GM18868 (cell line): ENCODE measurements at regions not wholly inside any gene's neighbourhood (a gene's known extent, or its start where the extent isn't known, plus 50 kb on each side); places are given as distances from the start of the nearest gene placed in this dataset.
"Not testable (repeated sequence)": the region's sequence is repeated elsewhere in the genome, so short reads cannot be mapped to it uniquely, and the experiment has no call there.

Source experiments
- ATAC-seq: cut with Tn5 transposase; IDR thresholded peaks from one replicate; pipeline ENCODE4 v1.9.1; 2021; ENCODE audit warnings: mild to moderate bottlenecking, moderate library complexity; ENCODE audit not compliant: unreplicated experiment

DNA sequence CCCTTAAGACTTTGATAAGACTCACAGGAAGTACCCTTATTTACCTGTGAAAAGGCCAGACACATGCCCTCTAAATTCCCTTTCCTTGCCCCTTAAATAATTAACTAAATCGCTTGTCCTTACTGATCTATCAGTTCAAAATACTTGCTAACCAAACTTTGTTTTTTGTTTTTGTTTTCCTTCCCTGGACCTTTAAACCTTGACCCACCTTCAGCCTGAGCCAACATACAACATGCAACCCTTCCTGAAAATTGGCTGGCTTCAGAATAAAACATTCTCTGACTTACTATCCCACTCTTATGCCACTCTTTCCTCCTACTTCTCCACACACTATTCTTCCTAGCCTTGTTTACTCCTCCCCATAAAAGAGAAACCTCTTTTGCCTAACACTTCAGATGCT is 448.1 kb upstream of the TRAM1L1 start:
- ATAC-seq, result no peak

DNA sequence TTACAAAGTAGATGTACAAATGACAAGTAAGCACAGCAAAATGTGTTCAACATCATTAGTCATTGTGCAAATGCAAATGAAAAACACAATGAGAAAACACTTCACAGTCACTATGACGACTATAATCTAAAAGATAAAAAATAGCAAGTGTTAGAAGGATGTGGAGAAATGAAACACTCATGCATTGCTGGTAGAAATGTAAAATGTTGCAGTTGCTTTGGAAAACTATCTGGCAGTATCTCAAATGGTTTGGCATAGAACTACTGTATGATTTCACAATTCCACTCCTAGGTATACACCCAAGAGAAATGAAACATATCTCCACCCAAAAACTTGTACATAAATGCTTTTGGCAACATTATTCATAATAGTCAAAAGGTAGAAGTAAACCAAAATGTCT is 459.7 kb upstream of the TRAM1L1 start:
- no peak for ATAC-seq

DNA sequence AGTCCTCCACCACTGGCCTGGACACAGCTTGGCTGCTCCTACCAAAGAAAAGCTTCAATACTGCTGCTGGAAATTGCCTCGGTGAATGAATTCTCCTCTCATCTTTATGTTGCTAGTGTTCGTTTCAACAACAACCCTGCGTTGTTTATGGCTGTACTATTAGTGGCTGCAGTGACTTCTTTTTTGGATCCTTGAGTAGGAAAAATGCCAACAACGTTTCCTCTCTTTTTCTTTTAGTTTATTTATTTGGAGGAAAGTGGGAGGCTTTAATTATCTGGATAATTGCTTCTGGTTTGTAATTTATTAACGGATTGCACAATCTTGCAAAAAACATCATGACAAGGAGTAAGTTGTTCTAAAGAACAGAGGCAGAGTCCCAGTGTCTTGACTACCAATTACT is 464.1 kb upstream of the TRAM1L1 start:
- ATAC-seq, result no peak

DNA sequence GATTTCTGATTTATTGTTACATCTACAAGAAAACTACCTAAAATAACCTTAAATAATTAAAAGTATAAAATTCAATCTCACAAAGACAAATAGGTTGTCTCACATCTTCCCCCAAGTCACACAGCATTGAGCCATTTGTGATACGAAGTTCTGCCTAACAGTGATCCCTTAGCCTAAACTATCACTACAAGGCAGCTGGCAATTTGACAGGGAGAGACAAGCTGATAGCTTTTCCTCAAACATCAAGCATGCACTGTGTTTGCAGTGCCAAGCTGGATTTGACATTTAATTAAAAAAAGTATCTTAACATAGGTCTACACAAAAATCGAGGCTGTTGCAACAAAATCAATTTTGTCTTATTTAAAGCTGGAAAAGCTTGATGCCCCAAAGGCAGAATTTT is 464.7 kb upstream of the TRAM1L1 start:
- ATAC-seq, result no peak

DNA sequence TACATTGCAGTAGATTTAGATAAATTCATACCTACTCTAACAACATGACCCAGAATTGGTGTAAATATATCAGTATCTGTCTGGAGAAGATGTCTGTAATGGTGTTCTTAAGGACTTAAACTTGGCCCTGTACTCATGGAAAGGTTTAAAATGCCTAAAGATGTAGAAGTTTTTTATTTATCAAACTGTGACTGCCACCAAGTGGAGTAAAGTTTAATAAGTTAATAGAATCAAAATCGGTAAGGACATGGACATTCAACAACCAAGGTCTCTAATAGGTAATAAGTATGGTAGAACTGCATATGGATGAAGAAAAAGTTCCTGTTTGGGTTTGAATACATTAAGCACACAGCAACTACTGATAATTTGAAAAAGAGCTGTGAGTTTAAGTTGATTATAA is 474.0 kb upstream of the NDST3 start:
- peak; percentile 56 for ATAC-seq

DNA sequence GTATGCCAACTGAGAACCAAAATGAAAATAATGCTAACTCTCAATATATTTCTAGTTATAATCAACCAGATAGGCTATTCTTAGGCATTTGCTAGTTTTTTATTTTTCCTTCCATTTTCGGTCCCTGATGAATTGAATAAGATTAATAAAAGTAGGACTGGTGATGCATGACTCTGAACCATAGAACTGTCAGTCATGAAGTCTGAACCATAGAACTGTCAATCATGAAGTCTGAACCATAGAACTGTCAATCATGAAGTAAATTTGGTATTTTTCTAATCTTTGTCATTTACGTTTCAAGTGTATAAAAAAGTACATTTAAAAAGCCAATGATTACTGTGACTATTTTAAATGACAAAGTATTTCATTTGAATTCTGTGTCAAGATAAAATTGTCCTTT is 460.2 kb upstream of the NDST3 start:
- no peak for ATAC-seq

DNA sequence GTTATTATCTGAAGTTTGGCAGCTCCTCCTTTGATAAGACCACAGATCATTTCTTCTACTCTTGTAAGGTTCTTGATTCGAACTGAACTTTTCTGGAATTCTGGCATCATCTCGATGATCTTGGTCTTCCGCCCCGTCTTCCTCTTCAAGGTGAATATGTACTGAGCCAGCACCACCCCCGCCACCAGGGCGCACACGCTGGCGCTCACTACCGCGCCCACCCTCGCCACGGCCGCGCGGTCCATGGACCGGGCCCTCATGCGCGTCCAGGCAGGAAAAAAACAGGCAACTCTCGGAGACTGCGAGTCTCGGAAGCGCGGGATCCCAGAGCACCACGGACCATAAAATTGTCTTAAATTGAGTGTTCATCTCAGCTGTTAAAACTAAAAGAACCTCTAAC is 458.4 kb upstream of the NDST3 start:
- ATAC-seq, result no peak

DNA sequence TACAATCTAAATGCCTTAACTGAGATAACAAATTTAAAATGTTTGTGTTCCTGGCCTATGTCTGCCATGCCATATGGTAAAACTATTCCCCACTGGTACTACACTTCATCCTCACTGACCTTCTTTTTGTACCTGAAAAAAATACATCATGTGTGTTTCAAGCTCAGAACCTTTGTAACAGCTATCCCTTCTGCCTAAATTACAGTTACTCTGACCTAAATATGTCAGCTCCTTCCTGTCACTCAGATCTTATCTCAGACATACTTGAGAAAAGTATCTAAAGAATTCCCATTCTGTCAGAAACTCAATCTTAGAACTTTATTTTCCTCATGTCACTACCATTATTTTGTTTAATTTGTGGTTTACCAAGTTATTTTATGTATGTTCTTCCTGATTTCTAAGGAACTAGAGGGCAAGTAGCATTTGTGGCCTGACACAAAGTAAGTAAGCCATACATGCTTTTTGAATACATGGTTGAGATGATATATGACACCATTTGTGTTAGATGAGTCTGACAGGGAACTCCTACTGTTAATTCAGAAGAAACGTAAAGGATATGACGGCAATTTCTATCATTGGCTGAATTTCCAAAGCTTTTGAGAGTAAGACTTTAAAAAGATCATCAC is 456.5 kb upstream of the NDST3 start:
- no peak for ATAC-seq

DNA sequence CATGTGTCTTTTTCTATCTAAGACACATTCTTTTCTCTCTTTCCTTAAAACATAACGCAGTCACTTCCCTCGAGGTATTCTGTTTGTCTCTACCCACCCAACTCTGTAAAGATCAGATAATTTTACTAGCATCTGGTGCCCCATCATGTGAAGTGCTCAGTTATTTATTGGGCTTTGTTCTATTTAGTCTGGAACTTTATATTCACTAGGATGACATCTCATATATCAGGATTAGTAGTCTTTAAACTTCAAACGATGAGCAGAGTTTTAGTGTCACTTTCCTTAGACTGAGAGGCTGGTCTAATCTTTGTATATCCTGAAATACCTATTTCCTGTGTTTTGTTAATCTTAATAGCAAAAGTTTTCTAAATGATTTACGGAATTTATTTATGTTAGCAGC is 445.5 kb upstream of the NDST3 start:
- ATAC-seq, result no peak

DNA sequence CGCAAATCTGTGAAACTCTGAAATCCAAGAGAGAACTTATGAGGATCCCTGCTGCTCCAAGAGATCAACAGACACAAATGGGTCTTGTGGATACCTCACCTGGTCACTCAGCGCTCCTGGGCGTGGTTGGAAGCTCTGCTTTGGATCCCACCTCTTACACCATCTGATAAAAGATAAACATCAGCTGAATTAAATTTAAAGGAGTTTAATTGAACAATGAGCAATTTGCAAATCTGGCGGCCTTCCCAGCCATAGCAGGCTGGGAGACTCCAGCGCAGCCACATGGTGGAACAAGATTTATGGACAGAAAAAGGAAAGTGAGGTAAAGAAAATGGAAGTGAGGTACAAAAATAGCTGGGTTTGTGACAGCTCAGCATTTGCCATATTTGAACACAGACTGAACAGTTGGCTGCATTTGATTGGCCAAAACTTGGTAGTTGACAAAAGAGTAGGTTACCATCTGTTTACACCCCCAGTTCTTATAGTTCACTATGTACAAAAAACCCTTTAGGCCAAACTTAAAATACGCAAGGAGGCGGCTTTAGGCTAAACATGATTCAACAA is 437.3 kb upstream of the NDST3 start:
- no peak for ATAC-seq

DNA sequence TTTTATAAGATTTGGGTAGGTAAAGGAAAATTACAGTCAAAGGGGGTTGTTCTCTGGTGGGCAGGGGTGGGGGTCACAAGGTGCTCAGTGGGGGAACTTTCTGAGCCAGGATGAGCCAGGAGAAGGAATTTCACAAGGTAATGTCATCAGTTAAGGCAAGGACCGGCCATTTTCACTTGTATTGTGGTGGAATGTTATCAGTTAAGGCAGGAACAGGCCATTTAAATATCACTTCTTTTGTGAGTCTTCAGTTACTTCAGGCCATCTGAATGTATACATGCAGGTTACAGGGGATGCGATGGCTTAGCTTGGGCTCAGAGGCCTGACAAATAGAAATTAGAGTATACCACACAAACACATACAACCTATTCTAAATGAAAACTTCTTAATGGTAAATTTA is 434.9 kb upstream of the NDST3 start:
- not testable (repeated sequence) for ATAC-seq

DNA sequence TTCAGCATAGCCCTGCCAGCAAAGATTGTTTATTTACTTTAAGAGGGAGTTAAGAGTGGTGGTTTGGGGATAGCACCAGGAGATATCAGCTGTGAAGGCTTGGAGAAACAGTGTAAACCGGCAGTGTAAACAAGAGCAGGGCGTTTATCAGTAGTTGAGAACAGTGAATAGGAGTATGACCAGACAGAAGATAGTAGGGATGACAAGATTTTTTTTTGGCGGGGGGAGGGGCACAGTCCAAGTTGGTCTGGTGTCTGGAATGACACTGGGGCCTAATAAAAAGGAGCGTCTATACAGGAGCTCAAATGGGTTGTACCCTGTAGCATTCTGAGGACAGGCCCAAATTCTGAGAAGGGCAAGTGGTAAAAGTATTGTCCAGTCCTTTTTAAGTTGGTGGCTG is 433.4 kb upstream of the NDST3 start:
- not testable (repeated sequence) for ATAC-seq

DNA sequence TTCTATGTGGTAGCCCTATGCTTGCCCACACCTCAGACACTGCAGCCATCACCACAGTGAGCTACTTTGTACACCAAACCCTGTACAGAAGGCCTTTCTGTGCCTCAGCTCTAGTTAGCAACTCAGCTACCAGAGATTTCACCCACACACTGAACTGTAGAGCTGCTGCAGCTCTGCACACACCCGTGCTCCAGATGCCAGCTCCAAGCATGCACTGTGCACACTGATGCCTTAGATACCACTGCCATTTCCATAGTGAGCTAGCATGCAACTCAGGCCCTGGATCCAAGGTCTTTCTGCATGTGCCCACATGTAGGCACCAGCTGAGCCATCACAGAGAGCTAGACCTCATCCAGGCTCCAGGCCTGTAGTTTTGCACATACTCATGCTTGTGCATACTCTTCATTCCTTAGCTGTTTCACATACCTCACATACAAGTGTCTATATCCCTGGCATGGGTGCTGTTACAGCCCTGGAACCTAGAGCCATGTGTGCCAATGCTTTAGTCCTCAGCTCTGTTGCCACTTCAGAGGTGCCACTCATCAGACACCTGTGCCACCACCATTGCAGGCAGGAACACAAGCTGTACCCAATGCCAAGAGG is 423.5 kb upstream of the NDST3 start:
- ATAC-seq, result no peak

DNA sequence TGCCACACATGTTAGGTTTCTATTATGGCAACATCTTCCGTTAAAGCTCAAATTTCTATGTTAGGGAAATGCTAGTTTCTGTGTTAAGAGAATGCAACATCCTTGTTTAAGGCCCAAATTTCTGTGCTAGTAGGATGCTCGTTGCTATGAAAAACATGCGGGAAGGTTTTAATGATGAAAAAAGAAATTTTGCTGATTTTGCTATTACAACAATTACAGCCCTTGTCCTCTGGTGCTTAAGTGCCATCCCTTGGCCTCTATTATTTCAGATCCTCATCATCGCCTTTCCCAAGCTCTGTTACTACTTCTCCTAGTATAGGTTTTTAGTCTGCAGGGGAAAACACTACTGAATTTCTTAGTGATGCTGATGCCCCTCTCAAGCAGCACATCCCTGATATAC is 412.6 kb upstream of the NDST3 start:
- ATAC-seq, result no peak

DNA sequence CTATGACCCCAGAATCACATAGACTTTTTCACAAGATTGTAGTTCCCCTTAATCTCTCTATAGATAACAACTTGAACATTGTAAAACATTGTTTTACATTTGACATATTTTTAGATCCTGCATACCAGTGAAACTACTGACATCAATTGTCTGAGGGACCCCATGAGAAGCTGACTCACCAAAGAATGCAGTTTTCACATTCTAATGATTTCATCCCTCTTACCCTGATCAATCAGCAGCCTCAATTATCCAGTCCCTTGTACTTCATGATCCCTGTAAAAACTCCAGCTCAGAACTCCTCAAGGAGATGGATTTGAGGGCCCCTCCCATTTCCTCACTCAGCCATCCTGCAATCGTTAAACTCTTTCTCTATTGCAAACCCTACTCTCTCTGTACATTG is 411.0 kb upstream of the NDST3 start:
- no peak for ATAC-seq

DNA sequence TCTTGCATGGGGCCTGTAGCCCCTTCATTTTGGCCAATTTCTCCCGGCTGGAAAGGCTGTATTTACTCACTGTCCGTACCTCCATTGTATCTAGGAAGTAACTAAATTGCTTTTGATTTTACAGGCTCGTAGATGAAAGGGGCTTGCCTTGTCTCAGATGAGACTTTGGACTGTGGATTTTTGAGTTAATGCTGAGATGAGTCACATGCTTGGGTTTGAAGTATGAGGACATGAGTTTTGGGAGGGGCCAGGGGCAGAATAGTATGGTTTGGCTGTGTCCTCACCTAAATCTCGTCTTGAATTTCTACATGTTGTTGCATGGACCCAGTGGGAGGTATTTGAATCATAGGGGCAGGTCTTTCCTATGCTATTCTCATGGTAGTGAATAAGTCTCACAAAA is 407.6 kb upstream of the NDST3 start:
- no peak for ATAC-seq

DNA sequence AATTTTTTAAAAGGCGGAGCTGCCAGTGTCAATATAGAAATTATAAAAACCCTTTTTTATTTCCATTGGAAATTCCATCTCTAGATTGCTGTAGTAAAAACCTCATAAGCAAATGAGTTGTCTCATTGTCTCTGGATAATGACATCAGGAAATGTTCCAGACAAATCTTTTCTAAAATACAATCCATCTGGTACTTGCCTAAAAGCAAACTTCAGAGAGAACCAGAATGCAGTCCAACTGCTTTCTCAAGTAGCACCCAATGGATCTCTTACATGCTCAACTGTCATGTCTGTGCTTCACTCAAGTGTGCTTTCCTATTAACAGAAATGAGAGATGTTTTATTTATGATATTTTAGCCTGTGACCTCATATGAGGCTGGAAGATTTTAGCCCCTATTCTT is 399.6 kb upstream of the NDST3 start:
- no peak for ATAC-seq

DNA sequence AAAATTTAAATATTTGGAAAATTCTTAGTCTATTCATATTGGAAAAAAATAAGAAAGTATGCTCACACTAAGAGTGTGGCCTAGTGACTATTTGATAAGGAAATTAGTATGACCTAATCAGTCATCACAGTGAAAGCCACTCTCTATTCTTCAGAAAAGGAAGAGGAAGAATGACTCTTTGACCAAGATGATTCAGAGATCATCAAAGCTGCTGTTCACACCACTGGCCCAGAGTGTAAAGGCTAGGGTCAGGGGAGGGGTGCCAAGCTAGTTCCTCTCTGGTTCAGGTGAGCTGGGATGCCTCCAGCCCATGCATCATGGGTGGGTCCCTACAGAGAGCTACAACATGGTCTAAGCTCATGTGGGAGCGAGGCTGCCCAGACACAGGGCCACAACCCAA is 396.9 kb upstream of the NDST3 start:
- no peak for ATAC-seq

DNA sequence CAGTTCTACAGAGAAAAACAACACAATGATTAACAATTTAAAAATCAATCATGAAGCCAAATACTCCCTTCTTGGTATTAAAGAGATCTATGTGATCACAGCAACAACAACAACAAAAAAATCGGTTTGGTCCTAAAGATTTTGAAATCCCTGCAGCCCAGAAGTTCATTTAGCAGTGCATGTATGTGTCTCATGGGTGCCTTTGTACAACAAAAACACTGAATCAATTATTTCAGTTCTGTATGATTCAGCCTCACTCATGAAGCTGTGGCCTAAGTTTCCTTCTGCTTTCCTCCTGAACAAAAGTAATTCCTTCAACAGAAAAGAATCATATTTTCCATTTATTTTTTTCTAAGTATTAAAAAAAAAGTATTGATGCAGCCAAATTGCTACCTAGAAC is 393.4 kb upstream of the NDST3 start:
- ATAC-seq, result no peak

DNA sequence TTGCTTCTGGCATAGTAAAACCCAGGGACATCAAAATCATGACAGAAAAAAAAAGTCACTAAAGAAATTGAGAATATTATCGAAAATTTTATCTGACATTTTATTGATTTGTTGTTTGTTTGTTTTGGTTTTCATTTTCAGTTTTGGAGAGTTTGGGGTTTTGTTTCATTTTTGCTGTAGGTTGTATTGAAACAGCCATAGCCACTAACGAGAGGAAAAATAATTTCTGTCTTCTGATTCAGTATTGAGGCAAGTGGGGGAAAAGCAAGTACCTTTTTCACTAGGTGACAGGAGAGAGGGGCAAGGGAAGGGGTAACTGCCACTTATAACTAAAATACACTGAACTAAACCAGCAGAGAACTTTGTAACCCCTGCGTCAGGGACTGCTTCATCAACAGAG is 392.8 kb upstream of the NDST3 start:
- no peak for ATAC-seq

DNA sequence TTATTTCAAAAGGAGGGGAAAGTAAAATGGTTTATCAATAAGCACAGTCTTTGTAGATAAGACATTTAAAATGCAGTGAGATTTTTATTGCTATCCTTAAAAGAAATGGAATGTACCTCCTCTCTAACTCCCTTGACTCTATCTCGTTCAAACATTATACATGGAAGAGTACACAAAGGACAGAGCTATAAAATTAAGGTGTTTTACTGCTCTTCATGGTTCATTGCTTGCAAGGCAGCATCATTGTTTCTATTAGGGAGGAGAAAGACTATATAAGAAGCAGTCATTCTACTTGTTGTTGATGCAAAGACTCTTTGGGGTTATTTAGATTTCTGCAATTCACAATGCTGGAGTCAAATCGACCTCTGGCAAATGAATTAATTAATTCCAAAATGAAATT is 380.2 kb upstream of the NDST3 start:
- no peak for ATAC-seq

DNA sequence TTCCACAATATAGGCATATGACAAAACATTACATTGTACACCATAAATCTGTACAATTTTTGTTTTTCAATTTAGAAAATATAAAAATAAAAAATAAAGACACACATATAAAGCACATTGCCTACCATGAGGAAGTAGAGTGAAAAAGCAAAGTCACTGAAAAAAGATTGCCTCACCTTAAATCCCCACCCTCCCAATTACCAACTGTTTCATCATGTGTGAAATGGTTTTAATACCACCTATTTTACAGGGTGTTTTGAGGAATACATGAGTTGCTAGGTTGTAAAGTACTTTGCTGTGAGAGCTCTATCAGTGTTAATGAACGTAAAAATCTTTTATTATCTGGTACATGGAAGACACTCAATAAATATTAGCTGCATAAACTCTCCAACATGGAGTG is 373.6 kb upstream of the NDST3 start:
- no peak for ATAC-seq
